Activated gamma-delta T cell treated with Interleukin-2 at 50 U/mL for 16 hours (primary cell): ENCODE measurements at regions not wholly inside any gene's neighbourhood (a gene's known extent, or its start where the extent isn't known, plus 50 kb on each side); places are given as distances from the start of the nearest gene placed in this dataset.
"Not testable (repeated sequence)": the region's sequence is repeated elsewhere in the genome, so short reads cannot be mapped to it uniquely, and the experiment has no call there.

Experiments used
- DNase-seq: peaks from one replicate; pipeline ENCODE4 v3.0.0-alpha.2; 2020

- DNase-seq: no peak
Observed at GRCh38 chr9:21605489-21605931, 123.4 kb upstream of the IFNE start.

GRCh38 chr9:21607576-21607975 is 125.5 kb upstream of the IFNE start:
- DNase-seq: no peak

GRCh38 chr9:21608200-21608599 is 126.1 kb upstream of the IFNE start:
- no peak for DNase-seq

- DNase-seq: no peak
Observed at GRCh38 chr9:21609506-21609905, 127.4 kb upstream of the IFNE start.

- DNase-seq: peak; percentile 15
Observed at GRCh38 chr9:21611891-21612290, 129.8 kb upstream of the IFNE start.

GRCh38 chr9:21615018-21615417 is 132.9 kb upstream of the IFNE start:
- DNase-seq: no peak

GRCh38 chr9:21615446-21615845 is 133.3 kb upstream of the IFNE start:
- no peak for DNase-seq

- DNase-seq: no peak
Observed at GRCh38 chr9:21616082-21616778, 134.1 kb upstream of the IFNE start.

GRCh38 chr9:21624675-21625644 is 142.8 kb upstream of the IFNE start:
- no peak for DNase-seq

GRCh38 chr9:21626493-21626892 is 144.4 kb upstream of the IFNE start:
- no peak for DNase-seq

GRCh38 chr9:21628954-21629353 is 146.8 kb upstream of the IFNE start:
- not testable (repeated sequence) for DNase-seq

GRCh38 chr9:21634951-21635350 is 152.8 kb upstream of the IFNE start:
- no peak for DNase-seq

- no peak for DNase-seq
Observed at GRCh38 chr9:21638104-21638503, 156.0 kb upstream of the IFNE start.

GRCh38 chr9:21653091-21653490 is 149.3 kb upstream of the MTAP start:
- DNase-seq: no peak

- DNase-seq: no peak
Observed at GRCh38 chr9:21653589-21653988, 148.8 kb upstream of the MTAP start.

GRCh38 chr9:21656776-21657674 is 145.4 kb upstream of the MTAP start:
- DNase-seq: no peak

GRCh38 chr9:21657966-21658667 is 144.3 kb upstream of the MTAP start:
- no peak for DNase-seq

- no peak for DNase-seq
Observed at GRCh38 chr9:21660976-21661375, 141.5 kb upstream of the MTAP start.

GRCh38 chr9:21661626-21662025 is 140.8 kb upstream of the MTAP start:
- DNase-seq: no peak

GRCh38 chr9:21668516-21668915 is 133.9 kb upstream of the MTAP start:
- DNase-seq: no peak

- DNase-seq: no peak
Observed at GRCh38 chr9:21669701-21670100, 132.7 kb upstream of the MTAP start.

- DNase-seq: no peak
Observed at GRCh38 chr9:21670374-21670773, 132.1 kb upstream of the MTAP start.
